BE2C (cell line): ENCODE measurements at regions not wholly inside any gene's neighbourhood (a gene's known extent, or its start where the extent isn't known, plus 50 kb on each side); places are given as distances from the start of the nearest gene placed in this dataset.
A peak's percentile ranks its signal among the peaks of the same experiment; 100 is the strongest.

Source experiments
- DNase-seq: peaks from one replicate; pipeline ENCODE4 v3.0.0-alpha.2; 2020
- H3K27me3 ChIP-seq: fragments of 250-450 bp; sonication (Bioruptor Pico); 2 replicates; pipeline ENCODE4 v1.5.1; 2020; ENCODE audit warnings: mild to moderate bottlenecking
- H3K36me3 ChIP-seq: fragments of 250-450 bp; sonication (Bioruptor Pico); 2 replicates; pipeline ENCODE4 v1.5.1; 2020; ENCODE audit warnings: mild to moderate bottlenecking
- H3K4me1 ChIP-seq: fragments of 250-450 bp; sonication (Bioruptor Pico); 2 replicates; pipeline ENCODE4 v1.5.1; 2020
- H3K4me3 ChIP-seq: 2 replicates; pipeline ENCODE4 v1.5.1; 2011; ENCODE audit warnings: low read depth, low read length
- H3K9me3 ChIP-seq: fragments of 250-450 bp; sonication (Bioruptor Pico); 2 replicates; pipeline ENCODE4 v1.5.1; 2020
- CTCF ChIP-seq: IDR thresholded peaks from 2 replicates; pipeline ENCODE4 v1.5.1; 2012; ENCODE audit warnings: mild to moderate bottlenecking, low read depth, low read length

DNA sequence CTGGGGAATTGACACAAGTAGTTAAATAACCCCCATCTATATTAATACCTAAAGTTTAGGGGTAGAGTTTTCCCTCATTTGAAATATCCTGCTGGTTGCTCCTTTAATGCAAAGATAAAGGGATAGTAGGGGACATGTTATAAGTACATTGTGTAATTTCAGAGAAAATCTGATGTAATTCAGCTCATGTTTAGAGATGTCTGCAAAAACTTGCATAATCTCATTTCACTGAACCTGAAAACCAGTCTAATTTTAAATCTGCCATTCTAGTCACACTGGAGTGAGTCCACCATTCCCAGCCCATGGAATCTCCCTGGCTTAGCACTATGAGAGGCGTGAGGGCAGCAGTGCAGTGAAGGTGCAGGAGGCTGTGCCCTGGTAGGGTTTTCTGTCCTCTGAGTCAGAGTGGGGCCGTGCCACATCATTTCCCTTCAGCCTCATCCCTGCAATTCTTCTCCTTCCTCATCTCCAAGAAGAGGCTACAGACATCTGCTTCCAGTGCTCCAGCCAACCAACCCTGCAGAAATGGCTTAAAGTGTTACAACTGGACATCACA is 246.3 kb upstream of the UMPS start:
- Histone ChIP-seq H3K4me1 (no peaks in the 10 kb centered on the region), H3K27me3 (no peaks in the 10 kb centered on the region), H3K4me3 (no peak overlapping the region), H3K36me3 (peaks cover 8% of the 10 kb centered on the region; the same call in 1 of the 2 replicates), H3K9me3 (no peaks in the 10 kb centered on the region)
- no peak for DNase-seq
- TF ChIP-seq CTCF = no peak

DNA sequence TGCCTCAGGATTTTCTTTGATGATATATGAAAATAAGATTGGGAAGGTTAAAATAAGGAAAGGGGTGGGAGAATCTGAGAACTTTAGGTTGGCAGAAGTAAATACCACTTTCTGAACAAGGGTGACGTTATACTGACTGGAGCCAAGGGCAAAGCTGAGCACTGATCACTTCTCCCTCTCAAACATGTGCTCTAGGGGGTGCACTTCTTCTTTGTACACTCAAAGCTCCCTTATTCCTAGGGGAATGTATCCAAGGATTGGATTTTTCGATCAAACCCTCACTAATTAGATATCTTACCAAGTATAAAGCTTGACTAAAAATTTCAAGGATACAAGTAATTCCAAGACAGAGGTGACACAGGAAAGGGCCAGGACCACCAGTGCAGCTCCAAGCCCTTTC is 243.9 kb upstream of the UMPS start:
- Histone ChIP-seq H3K27me3 (no peaks in the 10 kb centered on the region), H3K9me3 (no peaks in the 10 kb centered on the region), H3K4me1 (no peaks in the 10 kb centered on the region), H3K36me3 (peaks cover 4% of the 10 kb centered on the region; the same call in 1 of the 2 replicates), H3K4me3 (no peak overlapping the region)
- no peak for DNase-seq
- TF ChIP-seq CTCF = peak; percentile 30; the same call in 1 of the 2 replicates

- no peak for DNase-seq
- no peak overlapping the region for H3K4me3 ChIP-seq
- H3K9me3 ChIP-seq = no peaks in the 10 kb centered on the region
- H3K4me1 ChIP-seq = no peaks in the 10 kb centered on the region
- TF ChIP-seq CTCF = no peak
- no peaks in the 10 kb centered on the region for H3K27me3 ChIP-seq
- no peaks in the 10 kb centered on the region; the same call in 1 of the 2 replicates for H3K36me3 ChIP-seq
Observed at GRCh38 chr3:124489506-124489905, 240.7 kb upstream of the UMPS start.

DNA sequence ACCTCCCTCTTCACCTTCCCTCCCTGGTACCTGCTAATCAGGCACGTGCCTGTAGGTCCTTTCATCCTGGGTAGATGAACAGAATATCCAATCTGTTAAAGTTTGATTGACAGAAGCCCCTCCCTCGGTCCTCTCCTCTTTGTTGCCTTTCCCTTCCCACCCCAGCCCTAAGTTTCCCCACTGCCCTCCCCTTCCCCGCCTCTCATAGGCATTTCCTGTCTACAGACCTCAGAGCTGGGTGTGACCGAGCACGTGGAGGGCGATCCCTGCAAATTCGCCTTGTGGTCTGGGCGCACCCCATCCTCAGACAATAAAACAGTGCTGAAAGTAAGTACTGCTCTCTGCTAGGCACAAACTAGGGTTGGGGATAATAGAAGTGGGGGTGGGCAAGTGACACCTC is 239.2 kb upstream of the UMPS start:
- DNase-seq = no peak
- H3K36me3 ChIP-seq = no peaks in the 10 kb centered on the region; the same call in 1 of the 2 replicates
- H3K4me3 ChIP-seq = no peak overlapping the region
- no peaks in the 10 kb centered on the region for H3K9me3 ChIP-seq
- TF ChIP-seq CTCF = no peak
- no peaks in the 10 kb centered on the region for H3K4me1 ChIP-seq
- no peaks in the 10 kb centered on the region for H3K27me3 ChIP-seq

DNA sequence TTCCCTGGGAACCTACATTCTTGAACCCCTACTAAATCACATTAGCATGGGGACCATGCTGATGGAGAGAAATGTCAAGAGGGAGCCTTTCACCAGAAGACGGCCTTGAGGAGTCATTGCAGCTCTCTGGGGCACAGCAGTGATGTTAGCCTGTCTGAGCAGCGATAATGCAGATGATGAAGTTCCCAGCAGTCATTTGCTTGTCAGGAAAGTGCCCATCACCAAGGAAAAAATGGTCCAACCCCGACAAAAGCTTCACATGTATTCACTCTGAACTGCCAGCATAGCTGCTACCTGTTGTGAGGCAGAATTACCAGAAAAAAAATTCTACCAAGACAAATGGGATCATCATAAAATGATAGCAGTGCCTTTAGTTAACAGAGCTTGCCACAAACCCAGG is 238.4 kb upstream of the UMPS start:
- H3K27me3 ChIP-seq = no peaks in the 10 kb centered on the region
- no peaks in the 10 kb centered on the region for H3K4me1 ChIP-seq
- H3K36me3 ChIP-seq = no peaks in the 10 kb centered on the region; the same call in 1 of the 2 replicates
- H3K9me3 ChIP-seq = no peaks in the 10 kb centered on the region
- no peak for TF ChIP-seq CTCF
- no peak for DNase-seq
- H3K4me3 ChIP-seq = no peak overlapping the region

DNA sequence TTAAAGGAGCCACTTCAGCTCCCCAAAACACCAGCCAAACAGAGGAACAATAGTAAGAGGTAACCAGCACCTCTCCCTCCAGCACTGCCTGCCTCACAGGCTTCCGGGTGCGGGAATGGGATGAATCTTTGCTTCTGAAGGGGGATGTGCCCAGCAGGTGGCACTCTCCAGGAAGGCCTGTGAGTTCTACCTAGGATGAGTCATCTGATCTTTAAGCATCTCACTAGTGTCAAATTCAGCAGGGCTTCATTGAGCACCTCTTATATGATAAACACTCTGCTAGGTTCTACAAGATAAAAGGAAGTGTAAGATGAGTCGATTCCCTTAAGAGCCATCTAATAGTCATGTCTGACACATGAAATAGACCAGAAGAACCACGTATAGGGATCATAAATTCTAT is 237.4 kb upstream of the UMPS start:
- Histone ChIP-seq H3K4me3 (no peak overlapping the region), H3K36me3 (peaks cover 2% of the 10 kb centered on the region; the same call in 1 of the 2 replicates), H3K27me3 (no peaks in the 10 kb centered on the region), H3K4me1 (no peaks in the 10 kb centered on the region), H3K9me3 (no peaks in the 10 kb centered on the region)
- DNase-seq = peak; percentile 62
- peak; percentile 72 for TF ChIP-seq CTCF
